ENCODE measurements at regions not wholly inside any gene's neighbourhood (a gene's known extent, or its start where the extent isn't known, plus 50 kb on each side); places are given as distances from the start of the nearest gene placed in this dataset.

DNA sequence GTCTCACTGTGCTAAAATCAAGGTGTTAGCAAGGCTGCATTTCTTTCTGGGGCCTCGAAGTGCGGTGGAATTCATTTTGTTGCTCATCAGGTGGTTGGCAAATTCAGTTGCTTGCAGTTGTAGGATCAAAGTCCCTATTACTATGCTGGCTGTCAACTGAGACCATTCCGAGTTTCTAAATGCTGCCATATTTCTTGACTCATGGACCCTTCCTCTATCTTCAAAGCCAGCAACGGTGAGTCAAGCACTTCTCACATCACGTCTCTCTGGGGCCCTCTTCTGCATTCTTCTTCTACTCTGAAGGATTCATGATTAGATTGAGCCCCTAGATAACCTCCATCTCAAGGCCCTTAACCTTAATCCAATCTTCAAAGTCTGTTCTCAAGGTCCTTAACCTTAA is 619.7 kb downstream of the HACE1 start:
- no peak for TF ChIP-seq POLR2AphosphoS5 (IDR thresholded peaks at IDR 0.05)
- TF ChIP-seq, protein P1, sequence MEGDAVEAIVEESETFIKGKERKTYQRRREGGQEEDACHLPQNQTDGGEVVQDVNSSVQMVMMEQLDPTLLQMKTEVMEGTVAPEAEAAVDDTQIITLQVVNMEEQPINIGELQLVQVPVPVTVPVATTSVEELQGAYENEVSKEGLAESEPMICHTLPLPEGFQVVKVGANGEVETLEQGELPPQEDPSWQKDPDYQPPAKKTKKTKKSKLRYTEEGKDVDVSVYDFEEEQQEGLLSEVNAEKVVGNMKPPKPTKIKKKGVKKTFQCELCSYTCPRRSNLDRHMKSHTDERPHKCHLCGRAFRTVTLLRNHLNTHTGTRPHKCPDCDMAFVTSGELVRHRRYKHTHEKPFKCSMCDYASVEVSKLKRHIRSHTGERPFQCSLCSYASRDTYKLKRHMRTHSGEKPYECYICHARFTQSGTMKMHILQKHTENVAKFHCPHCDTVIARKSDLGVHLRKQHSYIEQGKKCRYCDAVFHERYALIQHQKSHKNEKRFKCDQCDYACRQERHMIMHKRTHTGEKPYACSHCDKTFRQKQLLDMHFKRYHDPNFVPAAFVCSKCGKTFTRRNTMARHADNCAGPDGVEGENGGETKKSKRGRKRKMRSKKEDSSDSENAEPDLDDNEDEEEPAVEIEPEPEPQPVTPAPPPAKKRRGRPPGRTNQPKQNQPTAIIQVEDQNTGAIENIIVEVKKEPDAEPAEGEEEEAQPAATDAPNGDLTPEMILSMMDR (IDR thresholded peaks at IDR 0.05), result no peak
- TF ChIP-seq POLR2A (IDR thresholded peaks at IDR 0.05), result no peak
- TF ChIP-seq EP300 (IDR thresholded peaks at IDR 0.05), result no peak
